Eye (tissue), 1 donor: ENCODE measurements at regions not wholly inside any gene's neighbourhood (a gene's known extent, or its start where the extent isn't known, plus 50 kb on each side); places are given as distances from the start of the nearest gene placed in this dataset.
A peak's percentile ranks its signal among the peaks of the same experiment; 100 is the strongest.

Experiments
- DNase-seq: peaks from one replicate; pipeline ENCODE4 v3.0.0-alpha.2; 2015

DNA sequence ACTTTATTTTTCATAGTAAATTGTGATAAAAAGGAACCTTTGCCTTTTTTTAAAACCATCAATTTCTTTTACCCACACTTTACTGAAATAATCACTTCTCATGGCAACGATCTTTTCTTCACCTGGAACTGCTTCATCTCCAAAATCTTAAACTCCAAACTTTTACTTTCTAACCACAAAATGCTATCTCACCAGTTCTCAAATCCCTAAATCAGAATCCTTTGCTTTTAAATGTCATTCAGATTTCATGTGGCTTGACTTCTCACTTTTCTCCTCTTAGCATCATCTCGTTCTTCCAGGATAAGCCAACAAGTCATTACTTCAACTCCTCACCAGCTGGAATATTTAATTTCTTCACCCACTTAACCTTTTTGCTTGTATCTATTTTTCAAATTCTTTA lies 284.3 kb upstream of the RASGEF1B start:
- no peak for DNase-seq

DNA sequence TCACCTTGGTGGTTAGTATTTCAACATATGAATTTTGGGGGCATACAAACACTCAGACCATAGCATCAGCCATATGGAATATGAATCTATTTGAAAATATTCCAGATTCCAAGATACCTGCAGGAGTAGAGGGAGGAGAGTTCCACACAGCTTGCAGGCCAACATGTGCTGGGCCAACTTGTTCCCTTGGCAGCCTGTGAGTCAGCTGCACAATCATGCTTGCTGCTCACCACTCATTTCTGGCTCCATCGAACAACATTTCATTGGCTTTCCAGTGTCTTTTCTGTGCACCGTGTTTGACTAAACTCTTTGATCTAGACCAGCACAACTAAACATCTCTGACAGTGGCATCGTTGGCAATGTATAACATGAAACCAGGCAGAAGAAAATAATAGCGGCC lies 282.5 kb upstream of the RASGEF1B start:
- DNase-seq: peak; percentile 63

DNA sequence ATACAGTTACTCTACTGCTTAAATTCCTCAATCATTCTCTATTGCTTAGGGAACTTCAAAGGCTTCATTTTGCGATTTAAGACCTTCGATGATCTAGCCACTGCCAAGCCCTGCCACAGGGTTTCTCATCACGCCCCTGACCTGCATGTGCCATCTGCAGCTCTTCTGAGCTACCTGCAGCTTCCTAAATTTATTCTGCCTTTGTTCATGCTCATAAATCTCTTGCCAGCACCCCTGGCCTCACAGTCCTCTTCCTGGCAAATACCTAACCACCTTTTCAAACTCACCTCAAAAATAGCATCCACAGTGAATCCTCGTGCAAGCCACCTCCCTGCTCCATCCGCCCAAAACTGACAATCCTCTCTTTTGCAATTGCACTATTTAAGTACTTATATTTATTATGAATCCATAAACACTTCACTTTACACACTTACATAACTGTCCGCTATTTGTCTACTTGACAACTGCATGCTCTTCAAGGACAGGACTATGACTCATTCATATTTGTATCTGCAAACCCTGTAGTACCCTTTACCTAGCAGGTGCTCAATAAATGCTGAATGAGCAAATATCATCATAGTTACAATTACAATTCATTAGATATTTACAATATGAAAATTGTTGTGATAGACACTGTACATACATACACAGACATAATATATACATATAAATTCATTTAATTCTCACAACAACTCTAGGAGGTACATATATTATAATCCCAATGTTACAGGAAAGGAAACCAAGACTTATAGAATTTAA lies 280.0 kb upstream of the RASGEF1B start:
- DNase-seq: no peak

DNA sequence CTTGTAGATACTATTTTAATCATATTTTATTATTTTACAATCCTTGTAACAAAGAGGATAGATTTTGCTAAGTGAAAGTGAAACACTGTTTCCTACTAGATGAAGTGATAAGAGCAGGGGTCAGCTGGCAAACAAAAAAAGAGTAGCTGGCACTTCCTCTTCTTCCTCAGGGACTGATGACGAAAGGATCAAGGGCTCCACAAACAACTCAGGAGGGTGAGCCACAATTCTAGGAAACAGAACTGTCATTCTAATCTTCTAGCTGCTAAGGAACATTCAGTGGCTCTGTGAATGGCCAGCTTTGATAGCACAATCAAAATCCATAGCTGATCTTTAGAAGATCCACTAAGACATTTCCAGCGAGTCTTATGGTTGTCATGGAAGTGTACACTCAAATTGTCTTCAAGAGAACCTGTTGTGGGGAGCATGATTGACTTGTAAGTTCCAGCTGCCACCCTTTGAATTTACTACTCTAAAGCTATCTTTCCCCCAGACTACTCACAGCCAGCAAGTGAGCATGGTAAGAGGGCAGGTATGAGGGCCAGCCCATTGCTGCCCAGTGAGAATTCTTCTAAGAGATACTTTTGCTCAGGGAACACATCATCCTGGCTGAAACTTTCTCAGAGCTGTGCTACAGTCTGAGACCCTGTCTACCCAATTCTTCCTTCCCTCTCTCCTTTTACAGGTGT lies 275.7 kb upstream of the RASGEF1B start:
- no peak for DNase-seq

DNA sequence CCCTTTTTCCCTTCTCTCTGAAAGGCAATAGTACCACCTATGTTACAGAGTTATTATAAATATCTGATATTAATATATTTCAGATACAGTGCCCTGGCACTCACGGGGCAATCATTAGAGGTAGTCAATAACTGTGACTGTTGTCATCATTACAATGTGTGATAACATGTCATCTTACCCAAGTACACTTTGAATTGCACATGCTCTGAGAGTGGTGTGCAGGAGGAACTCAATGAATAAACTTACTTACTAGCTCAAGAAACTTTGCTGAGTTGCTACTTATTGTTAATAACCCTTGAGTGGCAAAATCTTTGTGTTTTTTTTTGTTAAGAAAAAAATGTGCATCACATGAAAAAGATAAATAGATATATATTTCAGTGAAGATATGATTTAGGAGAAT lies 275.1 kb upstream of the RASGEF1B start:
- DNase-seq: no peak

DNA sequence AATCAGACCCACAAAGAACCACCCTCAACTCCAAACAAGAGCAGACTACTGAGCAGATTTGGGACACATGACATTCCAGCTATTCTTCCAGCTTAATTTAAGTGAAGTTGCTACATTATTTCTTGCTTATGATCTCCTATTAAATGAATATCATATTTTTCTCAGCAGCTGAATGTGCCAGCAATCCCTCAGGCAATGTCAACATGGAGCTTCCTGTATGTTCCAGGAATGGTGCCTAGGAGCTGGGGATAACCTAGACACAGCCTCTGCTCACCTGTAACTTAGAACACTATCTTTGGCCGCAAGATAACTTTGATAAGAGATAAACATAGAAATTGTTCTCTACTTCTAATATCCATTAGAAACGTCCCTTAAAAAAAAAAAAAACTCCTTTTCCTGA lies 274.4 kb upstream of the RASGEF1B start:
- no peak for DNase-seq

DNA sequence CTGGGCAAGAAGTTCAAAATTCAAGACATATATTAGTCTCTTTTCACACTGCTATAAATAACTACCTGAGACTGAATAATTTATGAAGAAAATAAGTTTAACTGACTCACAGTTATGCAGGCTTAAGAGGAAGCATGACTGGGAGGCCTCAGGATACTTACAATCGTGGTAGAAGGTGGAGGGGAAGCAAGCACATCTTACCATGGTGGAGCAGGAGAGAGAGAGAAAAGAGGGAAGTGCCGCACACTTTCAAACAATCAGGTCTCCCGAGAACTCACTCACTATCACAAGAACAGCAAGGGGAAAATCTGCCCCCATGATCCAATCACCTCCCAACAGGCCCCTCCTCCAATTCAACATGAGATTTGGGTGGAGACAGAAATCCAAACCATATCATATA lies 273.3 kb upstream of the RASGEF1B start:
- no peak for DNase-seq

DNA sequence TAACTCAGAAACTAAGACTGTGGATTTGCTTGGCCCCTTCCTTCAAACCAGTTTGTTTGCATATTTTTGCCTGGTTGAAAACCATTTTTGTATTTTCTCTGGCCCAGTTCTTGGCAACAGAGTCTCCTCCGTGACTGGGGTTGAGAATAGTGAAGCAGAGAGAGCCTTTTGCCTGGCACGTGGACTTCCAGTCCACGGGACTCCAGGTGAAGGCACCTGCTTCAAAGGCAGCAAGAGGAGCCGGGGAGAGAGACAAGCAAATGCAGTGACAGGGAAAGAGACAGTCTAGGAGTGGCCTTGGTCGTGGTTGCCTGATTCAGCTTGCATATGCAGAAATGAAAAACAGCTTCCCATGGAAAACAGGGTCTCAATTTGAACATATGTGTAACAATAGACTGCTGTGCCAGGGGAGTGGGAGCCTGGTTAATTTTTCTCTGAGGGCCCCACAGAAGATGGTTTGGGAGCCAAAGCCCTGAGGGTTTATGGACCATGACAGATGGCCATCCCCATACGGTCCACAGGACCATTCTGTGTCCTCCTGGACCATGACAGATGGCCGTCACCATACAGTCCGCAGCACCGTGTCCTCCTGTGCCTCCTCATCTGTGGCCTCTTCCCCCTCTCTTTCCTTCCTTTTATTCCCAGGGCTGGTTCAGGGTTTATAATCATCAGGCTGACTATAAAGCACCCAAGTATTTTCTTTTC lies 272.2 kb upstream of the RASGEF1B start:
- no peak for DNase-seq

DNA sequence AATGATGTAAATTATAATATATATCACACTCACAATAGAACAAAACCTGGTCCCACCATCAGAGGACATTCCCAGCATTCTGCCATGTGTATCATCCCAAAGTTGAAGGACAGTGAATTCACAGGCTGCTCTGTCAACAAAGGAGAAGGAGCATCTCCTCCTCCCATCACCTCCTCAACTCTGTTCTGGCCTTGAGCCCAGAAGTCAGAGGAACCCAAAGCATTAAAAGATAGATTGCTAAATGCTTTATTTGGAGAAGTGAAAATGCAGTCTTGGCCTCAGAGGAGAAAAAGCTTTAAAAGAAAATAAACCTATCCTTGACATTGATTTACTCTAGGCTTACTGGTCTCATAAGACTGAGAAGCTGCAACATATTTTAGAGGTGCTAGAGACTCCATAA lies 268.8 kb upstream of the RASGEF1B start:
- no peak for DNase-seq

DNA sequence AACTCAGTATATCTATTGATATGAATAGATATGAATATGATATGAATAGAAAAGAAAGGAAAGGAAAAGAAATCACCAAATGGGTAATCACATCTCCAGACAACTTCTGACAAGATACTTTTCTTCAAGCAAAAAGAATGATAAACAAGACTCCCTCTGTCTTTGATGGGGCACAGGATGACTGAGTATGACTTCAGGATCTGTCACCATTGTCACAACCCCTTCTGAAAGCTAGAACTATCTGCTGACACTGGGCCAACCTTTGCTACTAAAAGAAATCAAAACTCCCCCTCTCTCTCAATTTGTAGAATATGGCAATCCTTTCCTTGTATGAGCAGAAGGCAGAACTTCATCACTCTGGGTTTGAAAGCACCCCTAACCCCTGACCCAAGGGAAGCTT lies 267.2 kb upstream of the RASGEF1B start:
- DNase-seq: no peak

DNA sequence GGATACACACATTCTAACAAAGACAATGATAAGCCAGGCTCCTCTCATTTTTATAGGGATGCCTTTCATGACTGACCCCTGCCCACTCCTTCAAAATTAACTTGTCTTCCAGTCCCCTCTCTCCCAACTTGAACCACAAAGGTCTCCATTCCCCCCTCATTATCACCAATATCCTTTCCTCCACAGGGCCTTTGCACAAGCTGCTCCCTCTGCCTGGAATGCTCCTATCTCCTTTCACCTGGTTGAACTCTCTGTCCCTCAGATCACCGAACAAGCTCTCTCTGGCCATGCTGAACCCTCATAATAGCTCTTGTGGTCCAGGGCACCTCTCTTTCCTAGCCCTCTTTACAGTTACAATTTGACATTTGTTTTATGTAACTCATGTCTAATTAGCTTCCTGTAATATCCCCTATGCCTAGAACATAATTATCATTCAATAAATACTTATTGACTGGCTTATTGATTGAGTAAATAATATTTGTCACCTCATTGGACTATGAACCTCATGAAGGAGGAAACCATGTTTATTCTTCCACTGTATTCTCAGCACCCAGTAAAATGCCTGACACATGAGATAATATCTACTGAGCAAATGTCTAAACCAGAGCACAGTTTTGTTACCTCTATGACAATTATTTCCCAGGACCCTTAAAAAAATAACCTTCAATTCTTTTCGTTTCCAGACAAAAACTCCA lies 266.3 kb upstream of the RASGEF1B start:
- DNase-seq: no peak

DNA sequence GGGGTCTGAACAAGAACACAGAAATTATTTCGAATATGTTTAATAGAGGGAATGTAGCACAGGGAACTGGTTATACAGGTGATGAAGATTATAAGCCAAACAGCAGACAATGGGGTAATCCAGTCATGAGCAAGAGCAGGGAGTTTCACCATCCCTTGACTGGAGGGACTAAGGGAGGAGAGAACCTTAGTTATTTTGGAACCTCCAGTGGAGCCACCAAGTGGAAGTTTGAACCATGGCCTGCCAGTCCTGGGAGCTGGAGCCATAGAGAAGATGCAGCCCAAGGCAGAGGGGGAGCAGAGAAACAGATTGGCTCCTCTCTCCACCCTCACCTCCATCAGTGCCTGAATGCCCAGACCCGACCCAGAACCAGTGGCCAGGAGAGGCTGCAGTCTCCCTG lies 264.6 kb upstream of the RASGEF1B start:
- no peak for DNase-seq

DNA sequence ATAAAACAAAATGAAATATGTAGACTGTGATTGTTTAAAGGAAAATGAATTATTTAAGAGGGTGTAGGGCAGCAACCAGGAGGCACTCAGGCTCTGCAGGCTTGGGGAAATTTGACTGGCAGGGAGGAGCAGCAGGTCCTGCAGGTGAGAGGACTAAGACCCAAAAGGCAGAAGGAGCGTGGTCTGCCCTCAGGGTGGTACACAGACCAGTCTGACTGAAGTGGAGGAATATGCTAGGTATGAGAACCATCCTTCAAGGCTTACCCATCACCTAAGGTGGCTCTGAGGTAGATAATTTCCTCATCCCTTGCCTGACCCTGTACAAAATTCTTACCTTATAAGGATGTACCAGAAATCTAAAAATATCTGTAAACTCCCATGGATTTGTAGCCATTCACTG lies 261.3 kb upstream of the RASGEF1B start:
- DNase-seq: no peak

DNA sequence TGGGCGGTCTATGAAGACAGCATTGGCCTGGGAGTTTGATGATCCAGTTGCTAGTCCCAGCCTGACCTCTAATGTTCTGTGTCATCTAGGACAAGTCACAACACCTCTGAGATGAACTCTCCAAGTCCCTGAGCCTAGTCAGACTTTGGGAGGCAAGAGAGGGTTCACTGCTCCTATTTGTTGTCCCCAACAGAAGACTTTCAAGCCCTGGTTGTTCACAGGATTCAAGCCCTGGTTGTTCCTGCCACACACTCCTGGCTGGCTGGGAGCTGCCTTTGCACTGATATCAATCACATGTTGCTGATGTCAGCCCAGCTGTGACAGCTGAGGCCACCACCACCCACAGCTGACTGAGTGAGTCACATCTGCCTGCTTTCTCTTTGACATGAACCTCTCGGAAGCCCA lies 253.2 kb upstream of the RASGEF1B start:
- DNase-seq: peak; percentile 75

DNA sequence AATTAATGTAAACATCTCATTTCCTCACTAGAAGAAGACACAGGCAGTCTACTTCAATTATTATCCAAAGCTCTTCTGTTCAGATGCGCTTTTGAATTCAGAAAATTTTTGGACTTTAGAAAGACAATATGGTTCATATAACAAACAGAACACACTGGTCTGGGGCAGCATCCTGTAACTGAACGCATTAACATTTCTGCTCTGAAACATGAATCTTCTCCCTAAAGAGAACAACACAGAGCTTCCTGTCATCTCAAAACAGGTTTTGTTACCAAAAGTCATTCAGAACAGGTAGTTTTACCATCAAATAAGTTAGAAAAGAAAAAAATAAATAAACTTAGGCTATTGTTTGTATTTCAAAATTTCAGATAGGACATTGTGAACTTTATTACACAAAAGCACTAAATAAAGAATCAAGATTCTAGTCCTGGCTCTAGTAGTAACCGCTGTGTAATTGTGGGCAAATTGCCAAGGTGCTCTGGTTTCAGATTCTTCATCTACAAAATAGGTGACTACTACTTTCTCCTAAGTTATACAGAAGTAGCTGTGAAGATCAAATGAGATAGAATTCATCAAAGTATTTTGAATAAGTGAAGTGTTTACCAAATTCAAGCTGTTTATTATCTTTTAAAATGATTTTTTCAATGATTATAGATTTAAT lies 252.3 kb upstream of the RASGEF1B start:
- no peak for DNase-seq

DNA sequence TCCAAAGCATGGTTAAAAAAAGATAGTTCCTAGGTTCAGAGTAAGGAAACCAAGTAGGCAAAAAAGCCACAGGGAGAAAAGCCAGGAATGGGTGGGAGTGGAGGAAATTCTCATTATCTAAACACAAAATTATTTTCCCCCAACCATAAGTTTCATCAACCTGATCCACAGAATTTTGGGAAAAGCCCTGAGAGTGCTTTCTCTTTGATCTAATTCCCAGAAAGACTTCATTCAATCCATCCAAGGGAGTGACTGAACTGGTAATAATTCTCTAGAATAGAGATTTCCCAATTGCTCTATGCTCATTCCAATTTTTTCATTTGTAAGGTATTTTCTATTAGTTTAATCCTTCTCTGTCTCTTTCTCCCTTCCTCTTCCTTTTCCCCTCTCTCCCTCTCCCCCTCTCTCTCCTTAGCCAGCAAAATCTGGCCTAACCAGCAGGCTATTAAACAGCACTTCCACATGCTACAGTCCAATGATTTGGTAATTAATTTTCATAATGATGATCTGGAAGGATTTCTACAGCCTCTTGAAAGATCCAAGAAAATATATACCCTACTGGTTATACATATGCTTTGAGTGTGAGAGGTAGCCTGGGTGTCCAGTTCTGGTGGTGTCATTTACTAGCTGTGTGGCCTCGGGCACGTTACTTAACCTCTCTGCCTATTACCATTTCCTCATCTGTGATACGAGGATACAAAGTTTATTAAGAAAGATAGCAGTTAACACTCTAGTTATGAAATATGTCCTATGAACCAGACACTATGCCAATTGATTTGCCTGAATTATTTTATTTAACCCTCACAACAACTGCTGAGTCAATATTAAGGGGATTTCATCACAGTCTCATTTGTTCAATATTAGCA lies 251.5 kb upstream of the RASGEF1B start:
- DNase-seq: no peak

DNA sequence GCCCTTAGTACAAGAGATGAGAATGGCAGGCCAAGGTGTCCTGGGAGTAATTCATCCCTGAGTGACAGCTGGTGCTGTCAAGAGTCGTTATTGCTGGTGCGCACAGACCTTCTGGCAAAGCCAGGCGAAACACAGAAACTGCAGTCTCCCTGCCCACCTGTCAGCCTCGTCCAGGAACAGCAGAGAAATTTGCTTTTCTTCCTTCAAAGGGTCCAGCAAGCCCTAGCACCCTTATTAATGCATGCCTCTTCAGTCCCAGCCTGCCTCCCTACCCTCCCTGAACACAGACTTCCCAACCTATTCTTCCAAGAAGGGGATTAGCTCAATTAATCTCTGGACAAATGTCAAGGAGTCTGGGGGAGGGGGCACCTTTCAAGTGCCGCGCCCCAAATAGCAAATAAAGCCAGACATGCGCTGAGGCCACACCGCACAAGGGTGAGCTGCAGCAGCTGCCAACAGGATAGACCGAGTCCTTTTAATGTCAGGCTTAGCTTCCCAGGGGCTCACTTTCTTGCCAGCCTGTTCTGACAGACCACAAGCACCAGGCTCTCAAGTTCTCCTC lies 250.7 kb upstream of the RASGEF1B start:
- peak; percentile 90 for DNase-seq

DNA sequence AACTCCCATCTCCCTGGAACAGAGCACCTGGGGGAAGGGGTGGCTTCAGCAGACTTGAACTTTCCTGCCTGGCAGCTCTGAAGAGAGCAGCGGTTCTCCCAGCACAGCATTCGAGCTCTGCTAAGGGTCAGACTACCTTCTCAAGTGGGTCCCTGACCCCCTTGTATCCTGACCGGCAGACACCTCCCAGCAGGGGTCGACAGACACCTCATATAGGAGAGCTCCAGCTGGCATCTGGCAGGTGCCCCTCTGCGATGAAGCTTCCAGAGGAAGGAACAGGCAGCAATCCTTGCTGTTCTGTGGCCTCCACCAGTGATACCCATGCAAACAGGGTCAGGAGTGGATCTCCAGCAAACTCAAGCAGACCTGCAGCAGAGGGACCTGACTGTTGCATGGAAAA lies 244.1 kb upstream of the RASGEF1B start:
- no peak for DNase-seq

DNA sequence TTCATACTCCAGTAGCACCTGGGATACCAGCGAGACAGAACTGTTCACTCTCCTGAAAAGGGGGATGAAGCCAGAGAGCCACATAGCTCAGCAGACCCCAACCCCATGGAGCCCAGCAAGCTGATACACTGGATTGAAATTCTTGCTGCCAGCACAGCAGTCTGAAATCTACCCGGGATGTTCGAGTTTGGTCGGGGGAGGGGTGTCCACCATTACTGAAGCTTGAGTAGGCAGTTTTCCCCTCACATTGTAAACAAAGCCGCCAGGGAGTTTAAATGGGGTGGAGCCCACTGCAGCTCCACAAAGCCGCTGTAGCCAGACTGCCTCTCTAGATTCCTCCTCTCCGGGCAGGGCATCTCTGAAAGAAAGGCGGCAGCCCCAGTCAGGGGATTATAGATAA lies 243.7 kb upstream of the RASGEF1B start:
- peak; percentile 65 for DNase-seq

DNA sequence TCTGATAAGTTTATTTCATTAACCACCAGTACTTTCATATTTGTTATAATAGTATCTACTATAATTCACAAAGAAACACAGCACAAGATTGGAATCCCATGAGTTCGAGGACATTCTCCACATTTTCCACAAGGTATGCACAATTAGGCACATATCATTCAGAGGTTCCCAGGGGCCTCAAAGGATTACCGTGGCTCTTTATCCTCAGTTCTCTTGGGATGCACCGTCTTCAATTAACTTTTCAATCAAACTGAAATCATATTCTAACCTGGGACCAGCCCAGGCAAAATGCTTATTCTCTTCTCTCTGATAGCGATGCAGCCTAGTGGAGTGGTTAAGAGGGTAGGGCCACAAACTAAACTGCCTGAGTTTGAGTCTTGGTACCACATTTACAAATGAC lies 242.6 kb upstream of the RASGEF1B start:
- peak; percentile 62 for DNase-seq

DNA sequence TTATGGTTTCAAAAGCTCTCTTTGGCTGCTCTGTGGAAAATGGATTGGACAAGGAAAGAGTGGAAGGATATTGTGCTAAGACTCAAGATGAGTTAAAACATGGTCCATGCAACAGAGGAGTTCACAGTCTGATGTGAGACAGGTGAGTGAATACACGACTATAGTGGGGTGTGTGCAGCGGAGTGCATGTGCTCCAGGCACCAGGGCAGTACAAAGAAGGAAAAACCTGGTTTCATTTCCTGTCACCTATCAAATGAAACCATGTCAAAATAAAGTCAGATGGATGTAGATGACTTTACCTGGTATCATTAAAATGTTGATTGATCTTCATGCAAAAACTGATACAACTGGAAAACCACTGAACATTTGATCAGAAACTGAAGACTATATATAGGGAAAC lies 241.0 kb upstream of the RASGEF1B start:
- DNase-seq: no peak

DNA sequence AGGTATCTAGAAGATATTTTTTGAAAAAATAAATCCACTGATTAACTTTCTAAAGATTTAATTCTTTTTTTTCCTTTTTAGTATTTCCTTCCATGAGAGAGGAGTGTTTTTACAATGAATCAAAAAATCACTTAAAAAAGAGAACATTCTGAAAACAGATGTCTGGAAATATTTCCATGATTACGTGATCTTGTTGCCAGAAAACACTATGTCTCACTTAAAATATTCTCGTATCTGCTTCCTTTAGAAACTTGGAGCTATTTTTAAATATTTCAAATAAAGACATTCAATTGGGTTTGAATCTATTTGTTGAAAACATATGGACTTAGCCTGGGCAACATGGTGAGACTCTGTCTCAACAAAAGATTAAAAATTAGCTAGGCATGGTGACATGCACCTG lies 232.8 kb upstream of the RASGEF1B start:
- DNase-seq: no peak
